ENCODE measurements at regions not wholly inside any gene's neighbourhood (a gene's known extent, or its start where the extent isn't known, plus 50 kb on each side); places are given as distances from the start of the nearest gene placed in this dataset.

DNA sequence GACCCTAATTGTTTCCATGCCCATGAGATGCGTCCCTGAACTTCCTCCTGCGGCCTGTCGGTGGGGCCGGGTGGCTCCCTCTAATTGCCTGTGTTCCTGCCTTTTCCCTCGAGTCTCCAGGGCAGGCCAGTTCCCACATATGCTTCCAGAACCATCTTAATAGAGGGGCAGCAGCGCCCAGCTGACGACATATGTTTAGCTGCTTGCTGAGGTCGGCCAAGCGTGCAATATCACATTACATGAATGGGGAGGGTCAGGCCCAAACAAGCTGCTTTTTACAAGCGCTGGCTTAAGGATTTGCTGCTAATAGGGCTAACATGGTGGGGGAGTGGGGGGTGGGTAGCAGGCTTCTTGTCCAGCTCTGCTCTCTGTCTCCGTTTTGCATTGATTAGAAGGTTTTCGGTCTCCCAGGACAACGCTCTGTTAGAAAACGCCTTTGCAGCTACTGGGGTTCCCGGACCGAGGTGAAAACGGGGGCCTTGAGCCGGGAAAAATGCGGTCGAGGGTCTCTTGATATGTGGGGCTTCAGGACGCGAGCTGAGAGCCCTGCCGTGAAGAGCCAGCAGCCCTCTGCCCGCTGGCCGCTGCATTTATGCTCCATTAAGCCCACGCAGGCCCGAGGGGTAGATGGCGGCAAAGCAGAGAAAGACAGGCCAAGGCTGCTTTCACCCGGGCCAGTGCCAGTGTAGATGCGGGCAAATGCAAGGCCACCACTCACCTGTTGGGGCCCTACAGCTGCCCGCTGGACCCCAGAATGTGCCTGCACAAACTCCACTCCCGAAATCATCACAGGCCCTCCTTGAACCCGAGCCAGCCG lies 308.5 kb downstream of the BMP7 start:
- no peaks in the 10 kb centered on the region for H3K27me3 ChIP-seq
- H3K79me2 ChIP-seq, result no peaks in the 10 kb centered on the region
- peak; percentile 62 for DNase-seq (ENCODE audit: low spot score)
- peak overlapping the region; percentile 43 for H3K27ac ChIP-seq
- H3K4me2 ChIP-seq, result peak overlapping the region; percentile 17
- H3K9me2 ChIP-seq (replicated peaks; ENCODE audit: insufficient read depth), result no peaks in the 10 kb centered on the region
- TF ChIP-seq EZH2phosphoT487 (IDR thresholded peaks at IDR 0.05; ENCODE audit: low read depth, severe bottlenecking, unreplicated experiment), result no peak
- no peak for TF ChIP-seq EZH2 (IDR thresholded peaks at IDR 0.05; ENCODE audit: borderline replicate concordance)
- TF ChIP-seq, protein P1, sequence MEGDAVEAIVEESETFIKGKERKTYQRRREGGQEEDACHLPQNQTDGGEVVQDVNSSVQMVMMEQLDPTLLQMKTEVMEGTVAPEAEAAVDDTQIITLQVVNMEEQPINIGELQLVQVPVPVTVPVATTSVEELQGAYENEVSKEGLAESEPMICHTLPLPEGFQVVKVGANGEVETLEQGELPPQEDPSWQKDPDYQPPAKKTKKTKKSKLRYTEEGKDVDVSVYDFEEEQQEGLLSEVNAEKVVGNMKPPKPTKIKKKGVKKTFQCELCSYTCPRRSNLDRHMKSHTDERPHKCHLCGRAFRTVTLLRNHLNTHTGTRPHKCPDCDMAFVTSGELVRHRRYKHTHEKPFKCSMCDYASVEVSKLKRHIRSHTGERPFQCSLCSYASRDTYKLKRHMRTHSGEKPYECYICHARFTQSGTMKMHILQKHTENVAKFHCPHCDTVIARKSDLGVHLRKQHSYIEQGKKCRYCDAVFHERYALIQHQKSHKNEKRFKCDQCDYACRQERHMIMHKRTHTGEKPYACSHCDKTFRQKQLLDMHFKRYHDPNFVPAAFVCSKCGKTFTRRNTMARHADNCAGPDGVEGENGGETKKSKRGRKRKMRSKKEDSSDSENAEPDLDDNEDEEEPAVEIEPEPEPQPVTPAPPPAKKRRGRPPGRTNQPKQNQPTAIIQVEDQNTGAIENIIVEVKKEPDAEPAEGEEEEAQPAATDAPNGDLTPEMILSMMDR (IDR thresholded peaks at IDR 0.05; ENCODE audit: poor library complexity), result no peak
- no peak overlapping the region for H3K4me3 ChIP-seq
- no peaks in the 10 kb centered on the region for H3K36me3 ChIP-seq (replicated peaks; ENCODE audit: insufficient read depth, low read depth)
- H2AFZ ChIP-seq, result no peak overlapping the region
- no peaks in the 10 kb centered on the region for H3K9me3 ChIP-seq (ENCODE audit: low read depth)
- peaks cover 10% of the 10 kb centered on the region for H3K4me1 ChIP-seq (ENCODE audit: insufficient read depth)
- no peaks in the 10 kb centered on the region for H4K20me1 ChIP-seq (ENCODE audit: insufficient read depth, poor library complexity, severe bottlenecking)
- 55% methylated on average over 34 of the region's 34 CpGs for WGBS (ENCODE audit: low lambda C conversion rate, missing lambda C conversion rate)

DNA sequence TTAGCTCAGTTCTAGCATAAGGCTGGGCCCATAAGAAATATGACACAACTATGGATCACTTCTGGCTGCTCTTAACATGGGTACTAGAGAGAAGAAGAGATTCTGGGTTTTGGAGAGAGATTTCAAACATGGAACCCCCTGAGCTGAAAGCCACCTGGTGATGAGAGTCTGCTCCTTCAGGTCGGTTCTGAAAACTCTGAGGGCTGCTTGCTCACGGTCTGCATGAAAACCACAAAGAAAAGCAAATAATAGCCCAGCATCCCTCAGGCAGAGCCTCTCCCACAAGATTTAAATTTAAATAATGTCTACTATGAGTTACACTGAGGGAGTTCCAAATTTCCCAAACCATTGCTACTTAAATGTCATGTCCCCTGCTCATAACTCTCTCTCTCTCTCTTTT lies 301.5 kb downstream of the BMP7 start:
- no peaks in the 10 kb centered on the region for H3K9me3 ChIP-seq (ENCODE audit: low read depth)
- 29% methylated on average over 2 of the region's 2 CpGs for WGBS (ENCODE audit: low lambda C conversion rate, missing lambda C conversion rate)
- H3K79me2 ChIP-seq, result no peaks in the 10 kb centered on the region
- TF ChIP-seq, protein P1 (IDR thresholded peaks at IDR 0.05; ENCODE audit: poor library complexity), result no peak
- TF ChIP-seq EZH2 (IDR thresholded peaks at IDR 0.05; ENCODE audit: borderline replicate concordance), result no peak
- TF ChIP-seq EZH2phosphoT487 (IDR thresholded peaks at IDR 0.05; ENCODE audit: low read depth, severe bottlenecking, unreplicated experiment), result no peak
- H3K27me3 ChIP-seq, result peaks cover 1% of the 10 kb centered on the region
- H3K4me2 ChIP-seq, result no peak overlapping the region
- H3K9me2 ChIP-seq (replicated peaks; ENCODE audit: insufficient read depth), result no peaks in the 10 kb centered on the region
- no peaks in the 10 kb centered on the region for H3K36me3 ChIP-seq (replicated peaks; ENCODE audit: insufficient read depth, low read depth)
- H3K4me3 ChIP-seq, result no peak overlapping the region
- H4K20me1 ChIP-seq (ENCODE audit: insufficient read depth, poor library complexity, severe bottlenecking), result no peaks in the 10 kb centered on the region
- no peaks in the 10 kb centered on the region for H3K4me1 ChIP-seq (ENCODE audit: insufficient read depth)
- no peak for DNase-seq (ENCODE audit: low spot score)
- no peak overlapping the region for H2AFZ ChIP-seq
- no peak overlapping the region for H3K27ac ChIP-seq

DNA sequence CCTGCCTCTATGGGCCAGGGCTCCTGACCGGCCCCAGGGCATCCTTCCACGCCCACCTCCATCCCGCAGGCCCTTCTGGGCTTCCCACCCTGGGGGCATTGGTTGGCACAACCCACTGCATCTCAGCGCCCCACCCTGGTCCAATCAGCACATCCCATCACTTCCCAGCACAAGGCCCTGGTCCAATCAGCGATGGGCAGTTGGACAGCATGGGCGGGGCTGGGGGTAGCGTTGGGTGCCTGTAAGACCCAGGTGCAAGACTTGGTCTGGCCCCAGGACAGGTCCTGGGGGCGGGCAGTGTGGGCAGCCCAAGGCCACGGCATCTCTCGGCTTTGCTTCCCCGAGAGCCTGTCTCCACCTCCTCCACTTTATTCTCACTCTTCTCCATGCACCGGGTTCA lies 298.5 kb downstream of the BMP7 start:
- H3K9me2 ChIP-seq (replicated peaks; ENCODE audit: insufficient read depth), result no peaks in the 10 kb centered on the region
- TF ChIP-seq, protein P1 (IDR thresholded peaks at IDR 0.05; ENCODE audit: poor library complexity), result no peak
- TF ChIP-seq EZH2 (IDR thresholded peaks at IDR 0.05; ENCODE audit: borderline replicate concordance) (no peak), EZH2phosphoT487 (IDR thresholded peaks at IDR 0.05; ENCODE audit: low read depth, severe bottlenecking, unreplicated experiment) (no peak)
- H3K4me3 ChIP-seq, result no peak overlapping the region
- H3K27me3 ChIP-seq, result peaks cover 9% of the 10 kb centered on the region
- no peak for DNase-seq (ENCODE audit: low spot score)
- no peaks in the 10 kb centered on the region for H3K4me1 ChIP-seq (ENCODE audit: insufficient read depth)
- H2AFZ ChIP-seq, result no peak overlapping the region
- WGBS (ENCODE audit: low lambda C conversion rate, missing lambda C conversion rate), result 81% methylated on average over 12 of the region's 12 CpGs
- H4K20me1 ChIP-seq (ENCODE audit: insufficient read depth, poor library complexity, severe bottlenecking), result no peaks in the 10 kb centered on the region
- H3K4me2 ChIP-seq, result no peak overlapping the region
- no peaks in the 10 kb centered on the region for H3K36me3 ChIP-seq (replicated peaks; ENCODE audit: insufficient read depth, low read depth)
- no peaks in the 10 kb centered on the region for H3K9me3 ChIP-seq (ENCODE audit: low read depth)
- H3K27ac ChIP-seq, result no peak overlapping the region
- no peaks in the 10 kb centered on the region for H3K79me2 ChIP-seq
